GM12878 (cell line): ENCODE measurements at regions not wholly inside any gene's neighbourhood (a gene's known extent, or its start where the extent isn't known, plus 50 kb on each side); places are given as distances from the start of the nearest gene placed in this dataset.

Experiments
- ATAC-seq: fragments of 200-7000 bp; cut with Tn5 transposase; 3 replicates; pipeline ENCODE4 v1.9.1; 2020; ENCODE audit warnings: mild to moderate bottlenecking, moderate library complexity
- BruUV-seq: library from RNA; stranded (reverse); fragments of 400-500 nt; replicated peaks from 2 replicates; lab custom pipeline; 2021; lab: Mats Ljungman, UMichigan
- CTCF ChIA-PET: fragments of 300-600 bp; sonication (Branson Sonifier 250); formaldehyde crosslinking; extraction: SDS; loops from one replicate; lab custom pipeline; 2021; ENCODE audit warnings: inconsistent platforms; lab: Yijun Ruan, JAX
- POLR2A ChIA-PET: fragments of 350-600 bp; formaldehyde crosslinking; extraction: SDS; loops from one replicate; lab custom pipeline; 2021; ENCODE audit warnings: inconsistent platforms; lab: Charles Lee
- RAD21 ChIA-PET: fragments of 300-600 bp; sonication (Branson Sonifier 250); formaldehyde crosslinking; loops from one replicate; lab custom pipeline; 2023; ENCODE audit warnings: antibody characterized with exemption; ENCODE audit not compliant: unreplicated experiment; lab: Charles Lee
- SMC1A ChIA-PET: fragments of 300-600 bp; sonication (Branson Sonifier 250); formaldehyde crosslinking; loops from one replicate; lab custom pipeline; 2023; ENCODE audit not compliant: unreplicated experiment, uncharacterized antibody; lab: Charles Lee
- DNase-seq: peaks from one replicate; pipeline ENCODE4 v3.0.0-alpha.2; 2011; ENCODE audit warnings: low read depth, low spot score
- FAIRE-seq: peaks from 3 replicates; lab custom pipeline; 2011; peaks lifted over from hg19 to GRCh38; lab: Jason Lieb, UNC
- H2AFZ ChIP-seq: 2 replicates; pipeline ENCODE4 v1.6.0; 2011; ENCODE audit warnings: low read depth, low read length, control low read depth; ENCODE audit not compliant: control insufficient read depth
- H3K27ac ChIP-seq: 2 replicates; pipeline ENCODE4 v1.5.1; 2011; ENCODE audit warnings: control low read depth; ENCODE audit not compliant: control insufficient read depth, insufficient read depth
- H3K27me3 ChIP-seq, 2 experiments: replicated peaks in 1 of 2; 2 replicates each; pipeline versions ENCODE4 v1.6.0 to v1.6.1; 2011; ENCODE audit warnings: low read length in 1 of 2; ENCODE audit not compliant: control insufficient read depth in 2 of 2, insufficient read depth in 2 of 2
- H3K36me3 ChIP-seq, 2 experiments: 2 replicates each; pipeline ENCODE4 v1.5.1; 2011; ENCODE audit warnings: low read length in 1 of 2; ENCODE audit not compliant: control insufficient read depth in 2 of 2, insufficient read depth in 2 of 2
- H3K4me1 ChIP-seq: 2 replicates; pipeline ENCODE4 v1.6.1; 2011; ENCODE audit warnings: mild to moderate bottlenecking, low read length, moderate library complexity, mixed read lengths; ENCODE audit not compliant: control insufficient read depth, insufficient read depth
- H3K4me2 ChIP-seq: 2 replicates; pipeline ENCODE4 v1.6.0; 2011; ENCODE audit warnings: control low read depth; ENCODE audit not compliant: control insufficient read depth, insufficient read depth
- H3K4me3 ChIP-seq: fragments of 200-600 bp; sonication (generic); 2 replicates; pipeline ENCODE4 v1.5.1; 2016
- H3K79me2 ChIP-seq: 2 replicates; pipeline ENCODE4 v1.6.0; 2011; ENCODE audit warnings: low read length; ENCODE audit not compliant: control insufficient read depth, insufficient read depth
- H3K9ac ChIP-seq: 2 replicates; pipeline ENCODE4 v1.8.0; 2011; ENCODE audit warnings: low read length, control low read depth, mixed read lengths; ENCODE audit not compliant: control insufficient read depth, insufficient read depth
- H3K9me3 ChIP-seq: replicated peaks from 3 replicates; pipeline ENCODE4 v1.5.1; 2011; ENCODE audit warnings: mild to moderate bottlenecking, low read length; ENCODE audit not compliant: control insufficient read depth, insufficient read depth
- H4K20me1 ChIP-seq: 2 replicates; pipeline ENCODE4 v1.6.0; 2011; ENCODE audit not compliant: control insufficient read depth, insufficient read depth
- ATF7 ChIP-seq: fragments of 450-650 bp; IDR thresholded peaks from 2 replicates; pipeline ENCODE4 v1.6.1; 2016; ENCODE audit warnings: low read depth, mild to moderate bottlenecking
- MYC ChIP-seq: IDR thresholded peaks from 2 replicates; pipeline ENCODE4 v1.6.1; 2011; ENCODE audit warnings: mild to moderate bottlenecking, low read length, moderate library complexity, inconsistent platforms; ENCODE audit not compliant: insufficient read depth, insufficient replicate concordance, insufficient read length, severe bottlenecking
- POU2F2 ChIP-seq: IDR thresholded peaks from 3 replicates; pipeline ENCODE4 v1.6.1; 2011; ENCODE audit warnings: low read depth, mild to moderate bottlenecking, low read length, borderline replicate concordance
- REST ChIP-seq: IDR thresholded peaks from 2 replicates; pipeline ENCODE4 v1.6.1; 2012; ENCODE audit warnings: mild to moderate bottlenecking, low read depth, low read length
- SP1 ChIP-seq: IDR thresholded peaks from one replicate; pipeline ENCODE4 v1.6.1; 2011; ENCODE audit warnings: low read depth, low read length
- ZBTB40 ChIP-seq: fragments of 450-650 bp; IDR thresholded peaks from 2 replicates; pipeline ENCODE4 v1.6.1; 2016; ENCODE audit warnings: mild to moderate bottlenecking, moderate library complexity, borderline replicate concordance
- ZNF274 ChIP-seq: IDR thresholded peaks from one replicate; pipeline ENCODE4 v1.8.0; 2011; ENCODE audit not compliant: insufficient read length, insufficient read depth
- WGBS: methylation state at CpG from one replicate; pipeline ENCODE4 v1.1.6; 2016; ENCODE audit warnings: low lambda C conversion rate; ENCODE audit not compliant: insufficient replicate concordance, insufficient coverage; ENCODE audit errors: missing lambda C conversion rate; 5-methylcytosine and 5-hydroxymethylcytosine counted together
- in situ Hi-C: fragments of 300-500 bp; cut with MboI; formaldehyde crosslinking; loops from 9 replicates; pipeline ENCODE4 v1.14.3; 2018; ENCODE audit warnings: mixed read lengths
- intact Hi-C: fragments of 100-400 bp; cut with micrococcal nuclease; formaldehyde crosslinking; loops from one replicate; pipeline ENCODE4 v1.14.2; 2022; ENCODE audit not compliant: unreplicated experiment

- no peak overlapping the region for H3K9ac ChIP-seq
- RAD21 ChIA-PET, result no interaction called here
- no peak for FAIRE-seq
- SMC1A ChIA-PET, result no interaction called here
- in situ Hi-C loops (no loop called here), intact Hi-C loops (no loop called here)
- H3K4me1 ChIP-seq, result no peaks in the 10 kb centered on the region
- H4K20me1 ChIP-seq, result no peaks in the 10 kb centered on the region
- H3K4me2 ChIP-seq, result no peak overlapping the region
- H3K27me3 ChIP-seq, result no peaks in the 10 kb centered on the region
- H2AFZ ChIP-seq, result no peak overlapping the region
- no peak for TF ChIP-seq ZNF274
- no peak for TF ChIP-seq ZBTB40
- no peak for TF ChIP-seq SP1
- no peak for TF ChIP-seq ATF7
- TF ChIP-seq MYC, result no peak
- TF ChIP-seq POU2F2, result no peak
- TF ChIP-seq REST, result no peak
- no TSS peak for BruUV-seq
- CTCF ChIA-PET, result no interaction called here
- DNase-seq, result no peak
- no peaks in the 10 kb centered on the region for H3K9me3 ChIP-seq
- 13% methylated on average over 4 of the region's 4 CpGs for WGBS
- no peak for ATAC-seq
- no peaks in the 10 kb centered on the region for H3K79me2 ChIP-seq
- POLR2A ChIA-PET, result no interaction called here
- no peaks in the 10 kb centered on the region for H3K36me3 ChIP-seq
- H3K4me3 ChIP-seq, result no peak overlapping the region
- H3K27ac ChIP-seq, result no peak overlapping the region
Observed at GRCh38 chr2:226411727-226412360, 387.8 kb downstream of the IRS1 start.
